GM18870 (cell line): ENCODE measurements at regions not wholly inside any gene's neighbourhood (a gene's known extent, or its start where the extent isn't known, plus 50 kb on each side); places are given as distances from the start of the nearest gene placed in this dataset.

Experiments
- ATAC-seq: cut with Tn5 transposase; IDR thresholded peaks from one replicate; pipeline ENCODE4 v1.9.1; 2021; ENCODE audit warnings: moderate library complexity; ENCODE audit not compliant: unreplicated experiment

DNA sequence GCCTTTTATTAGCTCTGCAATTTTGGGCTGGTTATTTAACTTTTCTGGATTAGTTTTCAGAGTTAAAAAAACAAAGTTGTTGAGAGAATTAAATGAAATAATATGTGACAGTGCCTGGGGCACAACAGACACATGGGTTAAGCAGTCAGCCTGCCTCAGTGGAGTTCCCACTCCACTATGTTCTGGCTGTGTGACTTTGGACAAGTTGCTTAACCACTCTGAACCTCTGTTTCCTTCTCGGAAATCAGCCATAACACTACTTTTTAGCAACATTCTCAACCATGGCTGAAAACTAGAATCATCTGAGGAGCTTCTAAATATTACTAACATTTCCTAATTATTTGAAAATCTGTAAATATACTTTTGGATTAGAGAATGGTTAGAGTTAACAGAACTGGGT lies 56.5 kb upstream of the SLC6A11 start:
- no peak for ATAC-seq

DNA sequence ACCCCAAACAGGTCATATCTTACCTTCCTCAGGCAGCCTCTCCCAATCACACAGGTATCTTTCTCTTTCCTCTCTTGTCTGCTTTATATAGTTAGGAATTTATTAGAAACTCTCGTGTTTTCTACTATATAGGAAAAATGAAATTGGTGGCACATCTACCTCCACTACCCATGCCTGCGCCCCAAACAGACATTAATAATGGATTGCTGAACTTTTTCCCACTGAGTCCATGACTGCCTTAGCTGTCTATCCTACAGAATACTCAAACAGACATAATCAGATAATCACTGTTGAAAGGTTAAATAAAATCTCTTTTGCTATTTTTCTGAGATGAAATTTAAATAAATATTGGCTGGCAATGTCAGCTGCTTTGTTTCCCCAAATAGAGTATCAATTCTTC lies 55.8 kb upstream of the SLC6A11 start:
- no peak for ATAC-seq

DNA sequence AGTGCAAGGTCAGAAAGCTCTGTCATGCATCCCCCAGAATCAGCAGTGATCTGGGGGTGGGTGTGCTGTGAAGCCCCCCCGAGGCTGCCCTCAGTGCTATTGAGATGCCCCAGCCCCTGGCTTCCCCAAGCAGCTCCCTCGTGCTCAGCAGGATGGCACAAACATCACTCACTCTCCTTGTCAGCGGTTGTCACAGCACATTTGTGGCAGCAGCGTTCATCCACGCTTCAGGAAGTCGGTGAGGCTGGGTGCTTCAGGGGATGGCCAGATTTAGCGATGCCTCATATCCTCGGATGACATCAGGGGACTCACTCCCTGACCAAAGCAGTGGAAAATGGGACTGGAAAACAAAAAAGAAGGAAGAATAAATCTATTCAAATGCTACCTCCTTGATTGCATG lies 54.4 kb upstream of the SLC6A11 start:
- no peak for ATAC-seq

DNA sequence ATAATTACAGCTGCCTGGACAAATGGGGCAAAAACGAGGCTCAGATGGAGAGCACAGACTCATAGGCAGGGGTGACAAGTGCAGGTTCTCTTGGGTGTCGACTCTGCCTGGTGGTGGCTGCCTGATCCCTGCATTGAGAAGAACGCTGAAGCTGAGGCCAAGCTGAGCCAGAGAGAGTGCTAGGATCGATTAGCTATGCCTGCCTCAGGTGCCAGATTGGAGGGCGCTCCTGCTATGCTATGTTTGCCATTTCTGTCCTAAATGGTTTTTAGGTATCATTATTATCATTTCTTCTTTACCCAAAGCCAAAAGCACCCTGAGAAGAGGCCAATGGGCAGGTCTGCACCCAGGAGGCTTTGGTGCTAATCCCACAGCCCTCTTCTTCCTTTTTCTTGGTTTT lies 53.9 kb upstream of the SLC6A11 start:
- ATAC-seq, result no peak

DNA sequence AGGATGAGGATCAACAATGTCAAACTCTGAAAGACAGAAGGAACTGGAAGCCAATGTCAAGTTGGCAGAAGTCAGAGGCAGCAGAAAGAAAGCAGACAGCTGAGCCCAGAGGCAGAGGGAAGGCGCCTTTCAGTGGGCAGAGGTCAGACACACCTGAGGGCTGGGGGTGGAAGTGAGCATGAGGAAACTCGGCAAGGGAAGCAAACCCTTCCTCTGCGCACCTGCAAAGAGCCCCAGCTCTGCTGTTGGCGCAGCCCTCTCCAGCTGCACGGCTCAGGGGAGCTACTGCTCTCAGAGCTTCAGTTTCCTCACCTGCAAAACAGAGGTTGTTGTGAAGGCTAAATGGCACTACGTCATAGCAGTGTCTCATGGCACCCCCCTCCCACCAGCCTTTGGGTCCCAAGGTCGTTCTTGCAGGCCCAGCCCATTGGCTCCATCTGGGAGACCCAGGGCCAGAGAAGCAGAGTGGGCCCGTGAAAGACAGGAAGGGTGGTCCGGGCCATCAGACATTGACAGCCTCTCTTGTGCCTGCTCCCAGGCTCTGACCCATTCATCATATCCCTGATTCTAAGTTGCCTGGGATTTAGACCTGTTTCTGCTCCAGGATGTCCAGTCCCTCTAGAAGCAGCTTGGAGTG lies 53.3 kb upstream of the SLC6A11 start:
- ATAC-seq, result no peak

DNA sequence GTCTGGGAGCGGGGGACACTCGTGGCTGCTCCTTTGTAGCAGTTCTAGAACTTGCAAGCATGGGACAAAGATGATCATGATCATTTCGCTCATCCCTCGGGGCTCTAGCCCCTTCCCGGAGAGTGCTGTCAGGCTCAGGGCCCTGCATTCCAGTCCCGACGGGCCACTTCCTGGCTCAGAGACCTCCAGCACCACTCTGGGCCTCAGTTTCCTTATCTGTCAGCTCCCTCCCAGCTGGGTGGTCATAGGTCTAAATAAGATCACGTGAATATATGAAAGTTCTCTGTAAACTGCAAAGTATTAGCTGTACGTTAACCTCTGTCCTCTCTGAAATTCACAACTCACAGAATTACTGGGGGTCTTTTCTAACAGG lies 52.8 kb upstream of the SLC6A11 start:
- ATAC-seq, result no peak

DNA sequence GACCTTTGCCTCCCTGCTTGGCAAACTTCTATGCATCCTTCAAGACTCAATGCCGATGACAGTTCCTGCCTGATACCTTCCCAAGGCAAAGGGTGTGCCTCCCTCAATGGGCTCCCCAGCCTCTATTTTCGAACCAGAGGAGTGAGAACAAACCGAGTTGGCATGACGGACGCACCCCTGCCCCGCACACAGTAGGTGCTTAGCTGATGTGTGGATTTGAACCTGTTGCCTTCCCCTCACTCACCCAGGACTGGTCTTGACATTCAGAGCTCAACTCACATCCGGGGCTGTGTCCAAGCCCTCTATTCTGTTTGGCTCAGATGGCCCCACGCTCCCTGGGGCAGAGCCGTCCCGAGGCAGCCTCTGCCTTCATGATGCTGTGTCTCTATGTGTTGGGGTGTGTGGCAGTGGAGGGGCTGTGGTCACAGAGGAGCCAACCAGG lies 52.2 kb upstream of the SLC6A11 start:
- no peak for ATAC-seq

DNA sequence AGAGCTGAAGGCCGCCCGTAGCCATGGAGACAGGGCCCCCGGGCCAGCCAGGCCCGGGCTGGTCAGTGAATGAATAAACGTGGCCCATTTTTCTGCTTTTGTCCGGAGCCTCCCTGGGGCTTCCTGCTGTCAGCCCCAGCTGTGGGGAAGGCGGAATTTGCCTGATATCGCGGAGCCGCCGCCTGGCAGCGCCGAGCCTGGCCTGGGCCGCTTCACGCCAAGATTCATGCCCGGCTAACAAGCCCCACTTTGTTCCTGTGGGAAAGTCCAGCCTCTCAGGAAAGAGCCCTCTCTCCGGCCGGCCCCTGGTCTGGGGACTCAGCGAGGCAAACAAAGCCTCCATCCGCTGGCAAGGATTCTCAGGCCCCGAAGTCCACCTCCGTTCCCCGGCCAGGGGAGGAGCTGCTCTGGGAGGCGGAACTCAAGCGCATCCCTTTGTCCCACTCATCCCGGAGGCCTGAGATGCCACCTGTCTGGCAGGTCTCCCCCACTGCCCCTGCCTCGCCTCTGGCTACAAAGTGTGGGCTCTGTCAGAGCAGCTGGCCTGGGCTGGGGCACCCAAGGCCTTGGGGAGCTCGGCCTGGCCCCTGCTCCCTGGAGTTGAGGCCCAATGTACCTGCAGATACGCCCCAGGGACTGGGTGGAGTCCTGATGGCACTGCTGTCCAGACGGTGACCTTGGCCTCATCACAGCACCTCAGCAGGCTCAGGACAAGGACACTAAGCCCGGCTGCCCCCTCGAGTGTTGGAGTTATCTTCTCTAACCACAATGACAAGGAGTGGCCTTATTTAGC lies 51.6 kb upstream of the SLC6A11 start:
- no peak for ATAC-seq

DNA sequence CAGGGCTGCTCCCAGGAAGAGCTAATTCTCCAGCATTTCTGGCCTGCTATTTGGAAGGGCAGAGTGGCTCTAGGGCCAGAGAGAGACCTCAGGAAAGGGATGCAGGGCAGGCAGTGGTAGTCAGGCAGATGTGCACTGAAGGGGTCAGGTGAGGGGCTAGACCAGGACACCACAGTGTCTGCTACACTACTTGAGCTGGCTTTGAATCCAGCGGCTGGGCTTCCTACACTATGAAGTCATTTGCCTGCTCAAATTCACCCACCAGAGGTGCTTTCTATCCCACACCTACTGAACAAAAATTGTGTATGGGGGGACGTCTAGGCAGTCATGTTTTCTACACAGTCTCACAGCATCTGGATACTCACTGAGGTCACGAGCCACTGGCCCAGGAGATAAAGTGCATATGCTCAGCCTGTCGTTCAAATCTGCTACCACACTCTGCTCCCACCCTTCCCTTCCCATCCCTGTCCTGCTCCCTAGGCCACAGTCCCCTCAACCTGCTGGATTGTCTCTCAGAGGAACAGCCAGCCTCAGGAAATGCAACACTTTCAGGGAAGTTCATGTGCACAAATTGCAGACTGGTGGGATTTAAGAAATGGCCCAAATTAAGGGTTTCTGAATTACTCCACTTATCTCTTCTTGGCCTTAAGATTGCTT lies 49.9 kb upstream of the SLC6A11 start:
- no peak for ATAC-seq
